UCSD-AML1 (cell line): ENCODE measurements at regions not wholly inside any gene's neighbourhood (a gene's known extent, or its start where the extent isn't known, plus 50 kb on each side); places are given as distances from the start of the nearest gene placed in this dataset.

Experiments
- DNase-seq: peaks from one replicate; lab custom pipeline; 2025; ENCODE audit not compliant: unreplicated experiment; lab: John Stamatoyannopoulos, UW

DNA sequence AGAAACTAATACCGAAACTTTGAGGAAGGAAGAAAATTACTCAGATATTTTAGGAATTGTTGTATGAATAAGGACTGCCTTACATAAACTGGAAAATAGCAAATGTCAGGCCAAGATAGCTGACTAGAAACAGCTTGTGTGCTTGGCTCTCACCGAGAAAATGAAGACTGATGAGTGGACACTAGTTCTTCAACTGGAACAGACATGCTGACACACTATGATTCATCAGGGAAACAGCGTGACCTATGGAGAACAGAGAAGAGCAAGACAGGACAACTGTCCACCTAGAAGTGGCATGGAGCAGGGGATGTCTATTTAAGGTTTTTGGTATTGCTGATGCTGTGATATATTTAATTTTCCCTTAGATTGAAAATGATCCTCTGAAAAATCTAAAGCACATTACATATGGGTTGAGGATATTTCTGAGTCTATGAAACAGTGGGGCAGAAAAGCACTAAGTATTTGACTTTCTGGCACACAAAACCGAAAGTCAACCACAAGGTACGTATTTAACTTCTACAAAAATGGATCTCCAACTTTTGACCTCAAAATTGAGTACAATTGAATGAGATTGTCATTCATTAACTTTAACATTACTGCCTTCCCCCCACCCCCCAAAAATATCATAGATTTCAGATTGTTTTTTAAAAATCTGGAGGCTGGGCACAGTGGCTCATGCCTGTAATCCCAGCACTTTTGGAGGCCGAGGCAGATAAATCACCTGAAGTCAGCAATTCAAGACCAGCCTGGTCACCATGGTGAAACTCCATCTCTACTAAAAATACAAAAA, 863.2 kb downstream of the LRFN5 start:
- DNase-seq, result no peak

GRCh38 chr14:42460673-42461072, 854.0 kb downstream of the LRFN5 start:
- DNase-seq, result no peak

GRCh38 chr14:42459171-42459685, 852.6 kb downstream of the LRFN5 start:
- no peak for DNase-seq

DNA sequence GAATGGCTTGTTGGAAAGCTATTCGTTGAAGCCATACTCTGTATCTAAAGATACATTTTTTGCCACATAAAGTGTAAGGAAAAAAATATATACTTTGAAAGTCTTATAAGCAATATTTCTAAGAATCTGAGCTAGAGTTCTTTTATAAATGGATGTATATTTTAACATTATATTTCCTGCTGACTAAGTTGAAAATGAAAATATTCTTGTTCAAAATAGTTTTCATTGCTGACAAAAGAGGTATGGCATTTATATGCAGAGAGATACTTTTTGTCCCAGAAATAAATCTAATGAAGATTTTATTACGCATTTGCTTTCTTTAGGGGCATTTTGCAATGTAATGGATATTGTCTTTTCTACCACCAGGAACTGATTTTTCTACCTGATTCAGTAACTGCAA, 834.9 kb downstream of the LRFN5 start:
- DNase-seq, result no peak

GRCh38 chr14:42437809-42438208, 831.1 kb downstream of the LRFN5 start:
- DNase-seq, result no peak

DNA sequence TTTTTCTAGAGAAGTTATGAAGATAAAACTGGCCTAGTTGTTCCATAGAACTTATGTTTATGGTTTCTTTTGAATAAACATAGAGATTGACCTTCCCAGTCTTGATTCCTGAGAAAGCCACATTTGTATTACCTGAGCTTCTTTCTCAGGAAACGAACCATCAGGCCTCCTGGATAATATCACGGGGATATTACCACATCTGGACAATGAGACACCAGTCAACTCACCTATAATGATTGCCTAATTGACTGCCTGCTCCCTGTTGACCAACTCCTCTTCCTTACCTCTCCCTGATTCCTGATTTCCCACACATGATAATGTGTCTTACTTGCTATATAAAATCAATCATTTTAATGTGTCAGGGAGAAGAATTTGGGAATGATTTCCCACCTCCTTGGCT, 822.7 kb downstream of the LRFN5 start:
- DNase-seq, result no peak

- peak; percentile 2 for DNase-seq
These were observed 822.3 kb downstream of the LRFN5 start for GRCh38 chr14:42428996-42429395.

GRCh38 chr14:42424501-42424900, 817.8 kb downstream of the LRFN5 start:
- no peak for DNase-seq

- DNase-seq, result no peak
These were observed 814.9 kb downstream of the LRFN5 start for GRCh38 chr14:42421377-42422078.

DNA sequence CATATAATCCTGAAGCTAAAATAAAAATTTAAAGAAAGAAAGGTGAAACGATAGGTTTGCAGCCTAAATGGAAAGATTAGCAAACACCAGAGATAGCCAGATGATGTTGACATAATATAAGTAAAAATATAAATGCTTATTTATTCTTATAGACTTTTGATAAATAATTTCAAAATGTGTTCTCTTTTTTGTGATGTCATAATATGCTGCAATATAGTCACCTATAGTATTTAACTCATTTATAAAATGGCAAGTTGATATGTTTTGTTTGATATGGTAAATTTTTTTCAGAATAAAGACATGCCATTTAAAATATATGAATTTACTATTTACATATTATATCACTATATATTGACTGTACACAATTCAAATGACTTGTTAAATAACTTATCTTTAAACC, 813.4 kb downstream of the LRFN5 start:
- no peak for DNase-seq

DNA sequence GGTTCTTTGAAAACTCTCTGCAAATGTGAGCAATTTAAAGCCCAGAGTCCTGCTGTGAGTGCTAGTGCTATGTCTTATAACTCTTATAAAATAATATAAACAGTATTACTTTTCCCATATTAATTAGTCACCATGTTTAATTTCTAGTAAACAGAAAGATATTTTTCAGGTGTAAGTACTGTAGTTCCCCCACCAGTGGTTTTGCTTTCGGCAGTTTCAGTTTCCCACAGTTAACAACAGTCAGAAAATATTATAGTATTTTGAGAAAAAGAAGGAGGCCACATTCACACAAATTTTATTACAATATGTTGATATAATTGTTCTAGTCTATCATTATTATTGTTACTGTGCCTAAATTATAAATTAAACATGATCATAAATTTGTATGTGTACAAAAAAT, 800.5 kb downstream of the LRFN5 start:
- no peak for DNase-seq

- DNase-seq, result no peak
These were observed 784.6 kb downstream of the LRFN5 start for GRCh38 chr14:42391146-42391834.

DNA sequence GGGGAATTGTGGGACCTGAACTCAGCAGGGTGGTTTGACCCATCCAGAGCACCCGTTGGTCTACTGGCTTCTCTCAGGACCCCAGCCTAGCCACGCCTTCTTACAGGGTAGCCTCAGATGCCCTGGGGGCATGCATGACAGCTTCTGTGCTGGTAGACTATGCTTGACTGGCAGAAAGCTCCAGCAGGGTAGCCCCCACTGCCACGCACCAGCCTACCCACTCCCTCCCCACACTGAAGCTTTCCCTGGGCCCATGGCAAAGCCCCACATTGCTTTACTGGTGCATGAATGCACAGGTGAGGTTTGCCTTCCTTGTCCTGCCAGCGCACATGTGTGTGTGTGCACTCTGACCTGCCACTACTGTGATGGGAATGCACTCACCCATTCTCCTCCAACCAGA, 772.2 kb downstream of the LRFN5 start:
- peak; percentile 3 for DNase-seq

- DNase-seq, result peak; percentile 3
These were observed 771.6 kb downstream of the LRFN5 start for GRCh38 chr14:42378274-42378673.

- DNase-seq, result no peak
These were observed 767.7 kb downstream of the LRFN5 start for GRCh38 chr14:42374332-42374731.

DNA sequence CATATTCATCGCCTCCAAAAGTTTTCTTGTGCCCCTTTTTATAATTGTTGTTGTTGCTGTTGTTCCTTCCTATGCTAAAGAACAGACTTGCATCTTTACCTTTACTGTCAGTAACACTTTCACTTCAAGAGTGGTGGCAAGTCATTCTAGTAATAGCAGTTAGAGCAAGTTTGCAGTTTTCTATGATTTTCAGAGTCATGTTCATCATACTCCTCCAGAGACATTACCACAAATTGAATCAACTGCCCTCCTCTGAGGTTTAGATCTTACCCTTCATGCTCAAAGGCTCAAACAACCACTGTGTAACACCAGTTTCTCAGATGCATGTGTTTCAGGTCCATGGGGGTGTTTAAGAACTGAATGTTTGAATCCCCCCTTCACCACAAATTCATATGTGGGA, 763.4 kb downstream of the LRFN5 start:
- DNase-seq, result no peak

DNA sequence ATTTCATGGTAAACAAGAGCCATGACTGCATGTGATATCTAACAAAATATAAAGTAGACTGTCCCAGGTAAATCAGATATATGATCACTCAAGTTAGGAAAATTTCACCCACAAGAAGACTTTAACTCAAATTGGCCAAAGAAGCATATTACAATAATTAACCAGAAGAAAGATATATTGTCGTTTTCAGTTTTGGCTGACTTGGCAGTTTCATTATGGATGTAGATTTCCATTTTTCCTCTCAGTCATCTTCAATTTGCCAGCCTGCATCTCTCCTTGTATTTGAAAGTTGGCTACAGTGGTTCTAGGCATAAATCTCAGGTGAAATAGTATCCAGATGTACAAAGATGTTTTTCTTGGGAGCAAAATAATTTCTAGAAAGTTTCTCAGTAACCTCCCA, 761.6 kb downstream of the LRFN5 start:
- no peak for DNase-seq

DNA sequence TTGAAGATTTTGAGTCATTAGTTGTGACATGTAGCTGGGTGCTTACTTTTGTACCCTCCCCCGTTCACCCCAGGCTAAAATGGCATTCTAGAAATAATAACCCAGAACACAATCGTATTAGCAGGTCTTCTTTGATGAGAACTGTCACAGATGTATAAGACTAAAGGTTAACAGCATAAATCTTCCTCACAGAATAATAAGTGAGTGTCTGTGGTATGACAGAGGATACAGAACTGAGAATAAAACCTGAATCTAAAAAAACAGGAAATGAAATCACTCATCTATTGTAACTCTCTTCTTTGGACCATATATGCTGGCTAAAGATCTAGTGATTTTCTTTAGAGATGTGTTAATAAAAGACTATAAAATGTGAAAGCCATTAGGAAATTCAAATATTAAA, 746.6 kb downstream of the LRFN5 start:
- no peak for DNase-seq

- DNase-seq, result no peak
These were observed 729.2 kb downstream of the LRFN5 start for GRCh38 chr14:42335918-42336317.

GRCh38 chr14:42334931-42335330, 728.3 kb downstream of the LRFN5 start:
- DNase-seq, result no peak

DNA sequence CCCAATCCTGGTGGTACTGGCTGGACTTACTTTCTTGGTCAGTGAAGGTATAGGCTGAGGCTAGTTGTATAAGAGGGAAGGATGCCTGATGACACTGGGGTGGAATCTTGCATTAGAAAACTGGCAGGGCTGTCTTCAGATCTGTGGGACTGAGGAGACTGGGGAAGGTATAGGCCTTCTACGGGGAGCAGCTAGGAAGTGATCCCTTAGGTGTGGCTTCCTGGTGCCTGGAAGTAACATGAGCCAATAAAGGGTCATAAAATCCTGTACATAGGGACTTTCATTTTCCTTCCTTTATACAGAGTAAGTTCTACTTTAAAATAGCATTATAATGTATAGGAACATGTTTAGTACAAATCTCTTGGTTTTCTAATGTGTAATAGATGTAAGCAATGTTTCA, 716.8 kb downstream of the LRFN5 start:
- DNase-seq, result peak; percentile 5
